ENCODE measurements at regions not wholly inside any gene's neighbourhood (a gene's known extent, or its start where the extent isn't known, plus 50 kb on each side); places are given as distances from the start of the nearest gene placed in this dataset.

GRCh38 chr1:228904222-228904621 lies 168.9 kb downstream of the RHOU start:
- no peaks in the 10 kb centered on the region for H3K9me3 ChIP-seq (ENCODE audit: control insufficient read depth, low read depth, low read length)
- no peaks in the 10 kb centered on the region for H3K27me3 ChIP-seq (ENCODE audit: control insufficient read depth, insufficient read depth, low read length)
- no peaks in the 10 kb centered on the region for H3K36me3 ChIP-seq (ENCODE audit: control insufficient read depth, insufficient read depth, low read length)
- H3K27ac ChIP-seq (ENCODE audit: low read length), result no peak overlapping the region
- no peak for DNase-seq
- no peak overlapping the region for H3K4me3 ChIP-seq (ENCODE audit: low read length)
- peaks cover 10% of the 10 kb centered on the region for H3K4me1 ChIP-seq (ENCODE audit: control insufficient read depth, insufficient read depth, low read length)
- no CpG with 5 or more reads among the region's 4 CpGs for WGBS (ENCODE audit: insufficient coverage, low lambda C conversion rate)

GRCh38 chr1:228905701-228906101 lies 170.4 kb downstream of the RHOU start:
- no peak overlapping the region for H3K4me3 ChIP-seq (ENCODE audit: low read length)
- H3K36me3 ChIP-seq (ENCODE audit: control insufficient read depth, insufficient read depth, low read length), result no peaks in the 10 kb centered on the region
- H3K9me3 ChIP-seq (ENCODE audit: control insufficient read depth, low read depth, low read length), result no peaks in the 10 kb centered on the region
- no peaks in the 10 kb centered on the region for H3K4me1 ChIP-seq (ENCODE audit: control insufficient read depth, insufficient read depth, low read length)
- peak in 1 of 2 donors; percentile 14 for DNase-seq
- no peak overlapping the region for H3K27ac ChIP-seq (ENCODE audit: low read length)
- no peaks in the 10 kb centered on the region for H3K27me3 ChIP-seq (ENCODE audit: control insufficient read depth, insufficient read depth, low read length)
- no CpG with 5 or more reads among the region's 2 CpGs for WGBS (ENCODE audit: insufficient coverage, low lambda C conversion rate)

GRCh38 chr1:228906223-228906860 lies 171.1 kb downstream of the RHOU start:
- Histone ChIP-seq H3K27me3 (ENCODE audit: control insufficient read depth, insufficient read depth, low read length) (no peaks in the 10 kb centered on the region), H3K36me3 (ENCODE audit: control insufficient read depth, insufficient read depth, low read length) (no peaks in the 10 kb centered on the region), H3K4me3 (ENCODE audit: low read length) (no peak overlapping the region), H3K4me1 (ENCODE audit: control insufficient read depth, insufficient read depth, low read length) (no peaks in the 10 kb centered on the region), H3K27ac (ENCODE audit: low read length) (no peak overlapping the region), H3K9me3 (ENCODE audit: control insufficient read depth, low read depth, low read length) (no peaks in the 10 kb centered on the region)
- WGBS (ENCODE audit: insufficient coverage, low lambda C conversion rate), result no CpG with 5 or more reads among the region's 10 CpGs
- DNase-seq, result no peak

GRCh38 chr1:228911225-228912210 lies 176.2 kb downstream of the RHOU start:
- 100% methylated on average over 2 of the region's 14 CpGs for WGBS (ENCODE audit: insufficient coverage, low lambda C conversion rate)
- Histone ChIP-seq H3K4me3 (ENCODE audit: low read length) (no peak overlapping the region), H3K9me3 (ENCODE audit: control insufficient read depth, low read depth, low read length) (no peaks in the 10 kb centered on the region), H3K4me1 (ENCODE audit: control insufficient read depth, insufficient read depth, low read length) (no peaks in the 10 kb centered on the region), H3K36me3 (ENCODE audit: control insufficient read depth, insufficient read depth, low read length) (no peaks in the 10 kb centered on the region), H3K27me3 (ENCODE audit: control insufficient read depth, insufficient read depth, low read length) (no peaks in the 10 kb centered on the region), H3K27ac (ENCODE audit: low read length) (no peak overlapping the region)
- no peak for DNase-seq

- Histone ChIP-seq H3K4me3 (ENCODE audit: low read length) (no peak overlapping the region), H3K36me3 (ENCODE audit: control insufficient read depth, insufficient read depth, low read length) (no peaks in the 10 kb centered on the region), H3K27me3 (ENCODE audit: control insufficient read depth, insufficient read depth, low read length) (no peaks in the 10 kb centered on the region), H3K4me1 (ENCODE audit: control insufficient read depth, insufficient read depth, low read length) (no peaks in the 10 kb centered on the region), H3K9me3 (ENCODE audit: control insufficient read depth, low read depth, low read length) (no peaks in the 10 kb centered on the region), H3K27ac (ENCODE audit: low read length) (no peak overlapping the region)
- WGBS (ENCODE audit: insufficient coverage, low lambda C conversion rate), result 86% methylated on average over 1 of the region's 8 CpGs
- no peak for DNase-seq
Measured at GRCh38 chr1:228913626-228914414, 178.5 kb downstream of the RHOU start.

GRCh38 chr1:228914700-228915099 lies 179.4 kb downstream of the RHOU start:
- H3K27ac ChIP-seq (ENCODE audit: low read length), result no peak overlapping the region
- no peak overlapping the region for H3K4me3 ChIP-seq (ENCODE audit: low read length)
- no peaks in the 10 kb centered on the region for H3K9me3 ChIP-seq (ENCODE audit: control insufficient read depth, low read depth, low read length)
- DNase-seq, result no peak
- no peaks in the 10 kb centered on the region for H3K36me3 ChIP-seq (ENCODE audit: control insufficient read depth, insufficient read depth, low read length)
- WGBS (ENCODE audit: insufficient coverage, low lambda C conversion rate), result no CpG with 5 or more reads among the region's 1 CpG
- no peaks in the 10 kb centered on the region for H3K4me1 ChIP-seq (ENCODE audit: control insufficient read depth, insufficient read depth, low read length)
- H3K27me3 ChIP-seq (ENCODE audit: control insufficient read depth, insufficient read depth, low read length), result no peaks in the 10 kb centered on the region

GRCh38 chr1:228917342-228917741 lies 182.1 kb downstream of the RHOU start:
- Histone ChIP-seq H3K36me3 (ENCODE audit: control insufficient read depth, insufficient read depth, low read length) (no peaks in the 10 kb centered on the region), H3K4me1 (ENCODE audit: control insufficient read depth, insufficient read depth, low read length) (no peaks in the 10 kb centered on the region), H3K27me3 (ENCODE audit: control insufficient read depth, insufficient read depth, low read length) (no peaks in the 10 kb centered on the region), H3K4me3 (ENCODE audit: low read length) (no peak overlapping the region), H3K9me3 (ENCODE audit: control insufficient read depth, low read depth, low read length) (no peaks in the 10 kb centered on the region), H3K27ac (ENCODE audit: low read length) (no peak overlapping the region)
- no peak for DNase-seq
- no CpG with 5 or more reads among the region's 9 CpGs for WGBS (ENCODE audit: insufficient coverage, low lambda C conversion rate)

- no peak overlapping the region for H3K27ac ChIP-seq (ENCODE audit: low read length)
- H3K27me3 ChIP-seq (ENCODE audit: control insufficient read depth, insufficient read depth, low read length), result no peaks in the 10 kb centered on the region
- no peak for DNase-seq
- no peaks in the 10 kb centered on the region for H3K4me1 ChIP-seq (ENCODE audit: control insufficient read depth, insufficient read depth, low read length)
- H3K36me3 ChIP-seq (ENCODE audit: control insufficient read depth, insufficient read depth, low read length), result no peaks in the 10 kb centered on the region
- no peak overlapping the region for H3K4me3 ChIP-seq (ENCODE audit: low read length)
- no peaks in the 10 kb centered on the region for H3K9me3 ChIP-seq (ENCODE audit: control insufficient read depth, low read depth, low read length)
- no CpG with 5 or more reads among the region's 2 CpGs for WGBS (ENCODE audit: insufficient coverage, low lambda C conversion rate)
Measured at GRCh38 chr1:228917755-228918154, 182.5 kb downstream of the RHOU start.

- H3K27me3 ChIP-seq (ENCODE audit: control insufficient read depth, insufficient read depth, low read length), result no peaks in the 10 kb centered on the region
- H3K4me3 ChIP-seq (ENCODE audit: low read length), result no peak overlapping the region
- DNase-seq, result no peak
- H3K4me1 ChIP-seq (ENCODE audit: control insufficient read depth, insufficient read depth, low read length), result no peaks in the 10 kb centered on the region
- no peaks in the 10 kb centered on the region for H3K9me3 ChIP-seq (ENCODE audit: control insufficient read depth, low read depth, low read length)
- no CpG with 5 or more reads among the region's 4 CpGs for WGBS (ENCODE audit: insufficient coverage, low lambda C conversion rate)
- H3K27ac ChIP-seq (ENCODE audit: low read length), result no peak overlapping the region
- no peaks in the 10 kb centered on the region for H3K36me3 ChIP-seq (ENCODE audit: control insufficient read depth, insufficient read depth, low read length)
Measured at GRCh38 chr1:228918335-228918734, 183.1 kb downstream of the RHOU start.

- DNase-seq, result no peak
- WGBS (ENCODE audit: insufficient coverage, low lambda C conversion rate), result no CpG with 5 or more reads among the region's 1 CpG
- no peak overlapping the region for H3K27ac ChIP-seq (ENCODE audit: low read length)
Measured at GRCh38 chr1:228919914-228920313, 184.6 kb downstream of the RHOU start.

More at GRCh38 chr1:228919914-228920313, 184.6 kb downstream of the RHOU start:
- Histone ChIP-seq H3K9me3 (ENCODE audit: control insufficient read depth, low read depth, low read length) (no peaks in the 10 kb centered on the region), H3K27me3 (ENCODE audit: control insufficient read depth, insufficient read depth, low read length) (no peaks in the 10 kb centered on the region), H3K36me3 (ENCODE audit: control insufficient read depth, insufficient read depth, low read length) (no peaks in the 10 kb centered on the region), H3K4me3 (ENCODE audit: low read length) (no peak overlapping the region), H3K4me1 (ENCODE audit: control insufficient read depth, insufficient read depth, low read length) (no peaks in the 10 kb centered on the region)
